Stomach (tissue), 4 donors: ENCODE measurements at regions not wholly inside any gene's neighbourhood (a gene's known extent, or its start where the extent isn't known, plus 50 kb on each side); places are given as distances from the start of the nearest gene placed in this dataset.

Experiments
- CTCF ChIP-seq, 7 experiments: fragments of 450-650 bp in 4 of 7; fragments of 200-600 bp in 3 of 7; sonication (generic) in 3 of 7; IDR thresholded peaks; one replicate each; pipeline ENCODE4 v1.5.1; 2016 to 2019; ENCODE audit warnings: antibody characterized with exemption in 7 of 7, control low read depth in 2 of 7, mild to moderate bottlenecking in 1 of 7
- POLR2AphosphoS5 ChIP-seq, 3 donors: sonication (generic); formaldehyde crosslinking; IDR thresholded peaks; one replicate each; pipeline ENCODE4 v1.6.1; 2016; ENCODE audit warnings: antibody characterized with exemption in 3 of 3

GRCh38 chr18:7332452-7332851, 101.6 kb downstream of the LRRC30 start:
- no peak for TF ChIP-seq CTCF (IDR thresholded peaks at IDR 0.05)
- no peak for TF ChIP-seq POLR2AphosphoS5 (IDR thresholded peaks at IDR 0.05)
